Activated CD4-positive, alpha-beta T cell treated with anti-CD3 and anti-CD28 coated beads, Interleukin-2, amount 50 U/mL, for 4 hours (primary cell): ENCODE measurements at regions not wholly inside any gene's neighbourhood (a gene's known extent, or its start where the extent isn't known, plus 50 kb on each side); places are given as distances from the start of the nearest gene placed in this dataset.
"Not testable (repeated sequence)": the region's sequence is repeated elsewhere in the genome, so short reads cannot be mapped to it uniquely, and the experiment has no call there.

Source experiments
- DNase-seq, 2 experiments: peaks; one replicate each; pipeline ENCODE4 v3.0.0-alpha.2; 2020

GRCh38 chr15:66637044-66637443, 65.0 kb upstream of the SMAD6 start:
- not testable (repeated sequence) for DNase-seq

GRCh38 chr15:66638377-66638776, 63.7 kb upstream of the SMAD6 start:
- DNase-seq: no peak

- DNase-seq: no peak
Measured at GRCh38 chr15:66641485-66642315, 60.3 kb upstream of the SMAD6 start.

- no peak for DNase-seq
Measured at GRCh38 chr15:66642514-66642913, 59.5 kb upstream of the SMAD6 start.

- no peak for DNase-seq
Measured at GRCh38 chr15:66643033-66643432, 59.0 kb upstream of the SMAD6 start.

- no peak for DNase-seq
Measured at GRCh38 chr15:66644000-66644787, 57.8 kb upstream of the SMAD6 start.

GRCh38 chr15:66644869-66645268, 57.2 kb upstream of the SMAD6 start:
- DNase-seq: no peak

GRCh38 chr15:66646308-66646707, 55.7 kb upstream of the SMAD6 start:
- DNase-seq: no peak

- no peak for DNase-seq
Measured at GRCh38 chr15:66646799-66647198, 55.2 kb upstream of the SMAD6 start.

- DNase-seq: no peak
Measured at GRCh38 chr15:66647358-66647757, 54.7 kb upstream of the SMAD6 start.

GRCh38 chr15:66648588-66648987, 53.4 kb upstream of the SMAD6 start:
- no peak for DNase-seq

GRCh38 chr15:66649235-66649984, 52.6 kb upstream of the SMAD6 start:
- no peak for DNase-seq

GRCh38 chr15:66650433-66650832, 51.6 kb upstream of the SMAD6 start:
- no peak for DNase-seq

- no peak for DNase-seq
Measured at GRCh38 chr15:66651198-66651597, 50.8 kb upstream of the SMAD6 start.

GRCh38 chr15:66651913-66652642, 50.0 kb upstream of the SMAD6 start:
- no peak for DNase-seq
